ENCODE measurements at regions not wholly inside any gene's neighbourhood (a gene's known extent, or its start where the extent isn't known, plus 50 kb on each side); places are given as distances from the start of the nearest gene placed in this dataset.
A peak's percentile ranks its signal among the peaks of the same experiment; 100 is the strongest.

DNA sequence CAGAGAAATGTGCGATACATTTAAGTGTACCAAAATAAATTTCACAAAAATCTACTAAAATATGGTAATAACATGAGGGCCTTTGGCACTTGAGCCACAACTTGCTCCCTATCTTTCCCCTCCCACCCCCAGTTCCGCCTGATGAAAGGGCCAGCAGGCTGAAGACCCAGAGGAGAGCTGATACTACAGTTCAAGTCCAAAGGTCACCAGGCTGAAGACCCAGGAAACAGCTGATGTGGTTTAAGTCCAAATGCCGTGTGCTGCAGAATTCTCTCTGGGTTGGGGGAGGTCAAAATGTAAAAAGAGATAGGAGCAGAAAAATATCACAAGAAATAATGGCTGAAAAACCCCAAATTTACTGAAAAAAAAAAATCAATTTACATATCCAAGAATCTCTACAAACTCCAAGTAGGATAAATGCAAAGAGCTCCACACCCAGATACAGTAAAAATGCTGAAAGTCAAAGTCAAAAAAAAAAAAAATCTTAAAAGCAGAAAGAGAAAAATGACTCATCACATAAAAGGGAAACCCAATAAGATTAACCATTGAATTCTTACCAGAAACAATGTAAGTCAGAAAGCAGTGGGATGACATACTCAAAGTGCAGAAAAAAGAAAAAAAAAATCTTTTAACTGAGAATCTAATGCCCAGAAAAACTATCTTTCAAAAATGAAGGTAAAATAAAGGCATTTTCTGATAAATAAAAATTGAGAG lies 452.1 kb upstream of the ASIC2 start:
- Mint-ChIP-seq H3K27ac (no peak overlapping the region), H3K4me3 (no peak overlapping the region), H3K27me3 (ENCODE audit: low read depth) (peaks cover 24% of the 10 kb centered on the region), H3K4me1 (ENCODE audit: low read depth) (peaks cover 5% of the 10 kb centered on the region), H3K9me3 (no peaks in the 10 kb centered on the region), H3K36me3 (ENCODE audit: insufficient read depth in 2 of 2) (no peaks in the 10 kb centered on the region)
- DNase-seq: no peak
- ATAC-seq (replicated peaks in 1 of 2): no peak

DNA sequence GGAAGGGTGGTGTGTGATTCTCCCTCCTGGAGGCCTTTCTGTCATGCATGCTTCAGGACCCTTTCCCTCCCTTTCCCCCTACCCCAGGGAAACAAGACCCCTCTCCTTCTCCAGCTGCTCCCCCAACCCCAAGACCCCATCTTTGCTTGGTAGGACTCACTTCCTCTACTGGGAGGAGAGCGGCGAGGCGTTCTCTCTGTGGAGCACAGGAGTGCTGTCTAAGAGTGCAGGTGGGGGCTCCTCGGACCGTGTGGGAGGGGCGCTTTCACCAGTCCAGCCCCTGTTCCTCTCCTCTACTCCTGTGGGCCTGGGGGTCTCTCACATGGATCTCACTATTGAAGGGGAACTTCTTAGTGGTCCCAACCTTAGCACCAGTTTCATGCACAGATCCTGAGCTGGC lies 456.1 kb upstream of the ASIC2 start:
- Mint-ChIP-seq H3K9me3 (no peaks in the 10 kb centered on the region), H3K36me3 (ENCODE audit: insufficient read depth in 2 of 2) (no peaks in the 10 kb centered on the region), H3K27ac (no peak overlapping the region), H3K27me3 (ENCODE audit: low read depth) (peaks cover 32% of the 10 kb centered on the region), H3K4me3 (no peak overlapping the region), H3K4me1 (ENCODE audit: low read depth) (peaks cover 12% of the 10 kb centered on the region)
- ATAC-seq (replicated peaks in 1 of 2) (no peak), DNase-seq (no peak)

DNA sequence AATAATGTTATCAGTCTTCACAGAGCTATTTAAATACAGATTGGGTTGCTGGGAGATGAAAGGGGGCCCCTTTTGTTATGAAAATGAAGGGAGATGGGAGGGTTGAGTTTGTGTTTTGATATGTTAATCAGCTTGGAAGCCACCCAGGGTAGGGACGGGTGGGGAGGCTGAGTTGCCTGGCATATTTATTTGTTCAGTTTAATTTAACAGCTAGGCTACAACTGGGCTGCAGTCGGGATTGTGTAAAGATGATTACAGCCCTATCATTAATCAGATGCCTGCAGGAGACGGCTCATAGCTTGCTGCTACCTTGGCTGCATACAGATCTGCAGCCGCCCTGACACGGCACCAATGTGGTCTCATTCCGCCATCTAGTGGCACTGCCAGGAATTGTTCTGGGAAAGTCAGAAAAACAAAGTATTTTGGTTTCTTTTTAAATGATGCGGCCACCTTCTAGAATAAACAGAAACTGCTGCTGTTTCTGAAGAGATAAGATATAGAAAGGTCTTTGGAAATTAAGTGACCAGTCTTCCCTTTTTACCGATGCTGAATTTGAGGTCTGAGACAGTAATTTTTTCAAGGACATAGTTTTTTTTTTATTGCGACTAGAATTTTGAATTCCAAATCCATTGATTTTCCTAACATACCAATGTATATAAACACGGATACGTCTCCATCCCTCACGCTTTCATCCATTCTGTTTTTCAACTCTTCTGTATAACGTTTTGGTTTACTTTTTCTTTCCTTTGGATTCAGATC lies 458.0 kb upstream of the ASIC2 start:
- Mint-ChIP-seq H3K9me3 (peaks cover 0 to 3% of the 10 kb centered on the region in 2 donors), H3K27me3 (ENCODE audit: low read depth) (peaks cover 41% of the 10 kb centered on the region), H3K36me3 (ENCODE audit: insufficient read depth in 2 of 2) (no peaks in the 10 kb centered on the region), H3K4me3 (peak overlapping the region; percentile 56 to 61), H3K27ac (no peak overlapping the region), H3K4me1 (ENCODE audit: low read depth) (peaks cover 7% of the 10 kb centered on the region)
- DNase-seq: peak; percentile 60 to 72
- ATAC-seq (replicated peaks in 1 of 2): peak; percentile 52 to 60

DNA sequence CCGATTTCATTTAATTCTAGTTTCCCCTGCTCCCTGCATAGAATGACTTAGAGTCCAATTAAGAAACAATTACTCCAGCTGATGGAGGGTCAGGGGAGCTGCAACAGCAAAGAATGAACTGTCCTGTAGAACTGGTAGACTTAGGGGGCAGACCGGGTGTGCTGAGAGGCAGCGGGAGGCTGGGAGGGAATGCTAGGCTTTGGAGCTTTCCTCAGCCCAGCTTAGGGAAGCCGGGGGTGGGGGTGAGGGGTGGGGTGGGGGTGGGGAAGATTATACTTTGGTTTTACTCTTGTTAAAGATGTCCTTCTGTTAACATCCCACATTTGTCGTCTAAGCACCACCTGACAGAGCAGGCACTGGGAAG lies 458.6 kb upstream of the ASIC2 start:
- Mint-ChIP-seq H3K36me3 (ENCODE audit: insufficient read depth in 2 of 2) (no peaks in the 10 kb centered on the region), H3K4me1 (ENCODE audit: low read depth) (peaks cover 7% of the 10 kb centered on the region), H3K27ac (no peak overlapping the region), H3K9me3 (peaks cover 0 to 3% of the 10 kb centered on the region in 2 donors), H3K27me3 (ENCODE audit: low read depth) (peaks cover 41% of the 10 kb centered on the region), H3K4me3 (peak overlapping the region; percentile 56 to 61)
- no peak for DNase-seq
- ATAC-seq (replicated peaks in 1 of 2): no peak

DNA sequence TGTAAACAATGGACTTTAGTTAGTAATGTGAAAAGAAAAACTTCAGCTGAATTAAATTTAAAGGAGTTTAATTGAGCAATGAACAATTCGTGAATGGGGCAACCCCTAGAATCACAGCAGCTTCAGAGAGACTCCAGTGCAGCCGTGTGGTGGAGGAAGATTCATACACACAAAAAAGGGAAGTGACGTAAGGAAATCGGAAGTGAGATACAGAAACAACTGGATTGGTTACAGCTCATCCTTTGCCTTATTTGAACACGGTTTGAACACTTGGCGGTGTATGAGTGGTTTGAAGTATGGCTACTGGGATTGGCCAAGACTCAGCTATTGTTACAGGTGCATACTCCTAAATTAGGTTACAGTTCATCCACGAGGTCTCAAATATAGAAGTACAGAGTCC lies 460.4 kb upstream of the ASIC2 start:
- peak in 1 of 2 donors; percentile 0 for DNase-seq
- no peak for ATAC-seq (replicated peaks in 1 of 2)

DNA sequence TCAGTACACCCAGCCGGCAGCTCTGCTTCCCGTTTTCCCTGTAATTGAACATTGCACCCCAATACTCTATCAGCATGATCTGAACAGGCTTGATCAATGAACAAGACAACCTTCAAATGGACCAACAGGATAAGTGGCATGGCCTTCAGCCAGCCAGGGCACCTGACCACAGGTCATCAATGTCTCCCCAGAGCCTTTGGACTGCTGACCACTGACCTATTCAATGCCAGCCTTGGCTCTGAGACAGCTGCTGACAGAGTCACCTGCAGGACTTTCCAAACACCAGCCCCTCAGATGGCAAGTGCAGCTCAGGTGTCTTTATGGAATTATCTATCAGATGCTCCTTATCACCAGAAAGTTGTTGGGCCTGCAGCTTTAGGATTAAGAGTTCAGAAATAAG lies 462.9 kb upstream of the ASIC2 start:
- Mint-ChIP-seq H3K27ac (no peak overlapping the region), H3K9me3 (peaks cover 0 to 3% of the 10 kb centered on the region in 2 donors), H3K27me3 (ENCODE audit: low read depth) (peaks cover 36% of the 10 kb centered on the region), H3K4me3 (no peak overlapping the region), H3K4me1 (ENCODE audit: low read depth) (peaks cover 7% of the 10 kb centered on the region), H3K36me3 (ENCODE audit: insufficient read depth in 2 of 2) (no peaks in the 10 kb centered on the region)
- no peak for DNase-seq
- ATAC-seq (replicated peaks in 1 of 2): no peak

More for the DNA sequence above, 460.4 kb upstream of the ASIC2 start:
- H3K36me3 Mint-ChIP-seq (ENCODE audit: insufficient read depth in 2 of 2): no peaks in the 10 kb centered on the region
- H3K4me1 Mint-ChIP-seq (ENCODE audit: low read depth): peaks cover 7% of the 10 kb centered on the region
- peaks cover 0 to 3% of the 10 kb centered on the region in 2 donors for H3K9me3 Mint-ChIP-seq
- no peak overlapping the region for H3K4me3 Mint-ChIP-seq
- H3K27ac Mint-ChIP-seq: no peak overlapping the region
- H3K27me3 Mint-ChIP-seq (ENCODE audit: low read depth): peaks cover 41% of the 10 kb centered on the region

DNA sequence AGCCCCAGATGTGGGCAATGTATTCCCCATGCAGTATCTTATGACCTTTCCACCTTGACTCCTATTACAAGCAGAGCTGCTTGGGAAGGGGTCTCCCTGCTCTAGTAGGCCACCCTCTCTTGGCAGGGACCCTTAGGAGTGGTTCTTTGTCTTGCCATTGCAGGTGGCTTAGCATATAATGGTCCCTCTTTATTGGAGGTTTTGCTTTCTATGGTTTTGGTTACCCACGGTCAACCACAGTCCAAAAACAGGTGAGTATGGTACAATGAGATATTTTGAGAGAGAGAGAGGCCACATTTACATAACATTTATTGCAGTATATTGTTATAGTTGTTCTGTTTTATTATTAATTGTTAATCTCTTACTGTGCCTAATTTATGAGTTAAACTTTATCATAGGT lies 472.8 kb upstream of the ASIC2 start:
- no peak for DNase-seq
- no peak for ATAC-seq (replicated peaks in 1 of 2)
- Mint-ChIP-seq H3K4me3 (no peak overlapping the region), H3K4me1 (ENCODE audit: low read depth) (no peaks in the 10 kb centered on the region), H3K27ac (no peak overlapping the region), H3K9me3 (no peaks in the 10 kb centered on the region), H3K36me3 (ENCODE audit: insufficient read depth in 2 of 2) (no peaks in the 10 kb centered on the region), H3K27me3 (ENCODE audit: low read depth) (peaks cover 12% of the 10 kb centered on the region)

DNA sequence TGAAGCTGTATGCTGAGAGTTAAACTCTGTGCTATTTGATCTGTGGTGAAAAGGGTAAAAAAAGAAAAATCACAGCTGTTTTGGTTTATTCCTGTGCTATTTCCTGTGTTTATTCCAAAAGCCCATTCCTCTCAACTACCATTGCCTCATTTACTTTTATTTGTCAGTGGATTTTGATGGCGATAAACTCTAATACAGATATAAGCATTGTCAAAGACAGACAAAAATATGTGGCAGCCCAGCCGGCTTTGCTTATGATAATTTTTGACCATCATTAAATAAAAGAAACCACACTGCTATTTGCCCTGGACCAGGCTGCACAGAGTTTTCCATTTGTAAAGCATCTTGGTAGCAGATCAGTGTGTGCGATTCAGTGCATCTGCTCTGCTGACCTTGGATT lies 473.6 kb upstream of the ASIC2 start:
- Mint-ChIP-seq H3K4me3 (no peak overlapping the region), H3K4me1 (ENCODE audit: low read depth) (no peaks in the 10 kb centered on the region), H3K27me3 (ENCODE audit: low read depth) (peaks cover 14% of the 10 kb centered on the region), H3K36me3 (ENCODE audit: insufficient read depth in 2 of 2) (no peaks in the 10 kb centered on the region), H3K27ac (no peak overlapping the region), H3K9me3 (no peaks in the 10 kb centered on the region)
- DNase-seq (no peak), ATAC-seq (replicated peaks in 1 of 2) (no peak)

DNA sequence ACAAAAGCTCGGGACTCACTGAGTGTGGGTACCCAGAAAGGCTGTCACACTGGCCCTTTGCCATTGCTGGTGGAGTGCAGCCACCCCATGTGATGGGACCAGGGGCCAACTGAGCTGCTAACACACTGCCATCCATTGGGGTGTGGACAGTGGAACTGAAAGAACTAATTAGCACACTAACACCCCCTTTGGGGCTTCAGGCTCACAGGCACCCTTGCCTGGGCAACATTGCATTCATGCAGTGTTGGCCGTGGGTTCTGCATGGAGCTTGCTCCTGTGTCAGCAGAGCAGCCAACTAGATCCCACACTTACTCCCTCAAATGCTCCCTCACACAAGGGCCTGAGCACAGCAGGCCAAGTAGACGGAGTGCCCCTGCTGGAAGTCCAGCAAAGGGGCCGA lies 476.0 kb upstream of the ASIC2 start:
- H3K4me3 Mint-ChIP-seq: no peak overlapping the region
- ATAC-seq (replicated peaks in 1 of 2): no peak
- H3K4me1 Mint-ChIP-seq (ENCODE audit: low read depth): no peaks in the 10 kb centered on the region
- H3K27ac Mint-ChIP-seq: no peak overlapping the region
- no peak for DNase-seq
- H3K36me3 Mint-ChIP-seq (ENCODE audit: insufficient read depth in 2 of 2): no peaks in the 10 kb centered on the region
- no peaks in the 10 kb centered on the region for H3K9me3 Mint-ChIP-seq
- peaks cover 25% of the 10 kb centered on the region for H3K27me3 Mint-ChIP-seq (ENCODE audit: low read depth)

DNA sequence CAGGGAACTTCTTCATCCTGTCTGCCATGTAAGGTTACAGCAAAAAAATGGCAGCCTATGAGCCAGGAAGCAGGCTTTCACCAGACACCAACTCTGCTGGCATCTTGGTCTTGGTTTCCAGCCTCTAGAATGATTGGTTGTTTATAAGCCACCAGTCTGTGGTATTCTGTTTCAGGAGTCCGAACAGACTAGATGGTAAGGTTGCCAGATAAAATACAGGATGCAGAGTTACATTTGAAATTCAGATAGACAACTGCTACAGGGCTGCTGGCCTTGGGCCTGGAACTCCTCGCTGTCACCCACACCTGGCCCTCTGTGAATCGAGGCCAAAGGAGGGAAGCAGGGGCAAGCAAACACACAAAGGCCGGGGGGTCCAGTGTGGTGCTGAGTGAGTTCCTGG lies 478.8 kb upstream of the CCL2 start:
- no peak overlapping the region for H3K27ac Mint-ChIP-seq
- DNase-seq (no peak), ATAC-seq (replicated peaks in 1 of 2) (no peak)
- no peak overlapping the region for H3K4me3 Mint-ChIP-seq
- H3K27me3 Mint-ChIP-seq (ENCODE audit: low read depth): peaks cover 28% of the 10 kb centered on the region
- no peaks in the 10 kb centered on the region for H3K4me1 Mint-ChIP-seq (ENCODE audit: low read depth)
- no peaks in the 10 kb centered on the region for H3K9me3 Mint-ChIP-seq
- H3K36me3 Mint-ChIP-seq (ENCODE audit: insufficient read depth in 2 of 2): no peaks in the 10 kb centered on the region

DNA sequence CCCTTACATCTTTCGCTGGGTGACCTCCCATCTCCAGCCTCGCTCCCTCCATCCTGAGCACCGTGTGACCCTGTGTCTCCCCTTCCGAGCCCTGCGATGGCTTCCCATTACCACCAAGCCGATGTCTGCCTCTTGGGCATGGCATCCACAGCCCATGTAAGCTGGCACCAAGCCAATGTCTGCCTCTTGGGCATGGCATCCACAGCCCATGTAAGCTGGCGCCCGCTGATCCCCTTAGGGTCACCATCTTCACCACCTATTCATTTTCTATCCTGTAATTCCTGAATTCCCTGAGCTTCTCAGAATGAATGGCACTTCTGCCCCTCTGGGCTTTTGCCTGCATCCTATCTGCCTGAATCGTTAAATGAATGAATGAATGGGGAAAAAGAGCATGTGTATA lies 478.2 kb upstream of the CCL2 start:
- ATAC-seq (replicated peaks in 1 of 2): no peak
- Mint-ChIP-seq H3K4me3 (no peak overlapping the region), H3K9me3 (no peaks in the 10 kb centered on the region)

DNA sequence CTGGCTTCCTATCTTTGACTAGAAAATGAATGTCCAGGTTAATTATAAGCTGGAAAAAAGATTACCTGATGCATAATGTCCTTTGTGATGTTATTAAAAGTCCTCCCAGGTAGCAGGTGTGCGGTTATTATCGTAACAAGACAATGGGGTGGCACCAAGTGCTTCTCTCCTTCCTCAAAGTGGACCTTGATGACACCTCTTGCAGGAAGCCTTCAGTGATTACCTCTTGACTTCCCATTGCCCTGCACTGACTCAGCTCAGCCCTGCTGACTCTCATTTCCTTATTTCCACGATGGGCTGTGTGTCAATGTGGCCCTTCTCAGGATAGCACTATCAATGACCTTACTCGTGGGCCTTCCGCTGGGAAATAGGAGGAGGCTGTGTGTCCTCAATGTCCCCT lies 477.4 kb upstream of the CCL2 start:
- Mint-ChIP-seq H3K4me1 (ENCODE audit: low read depth) (no peaks in the 10 kb centered on the region), H3K27ac (no peak overlapping the region), H3K4me3 (no peak overlapping the region), H3K36me3 (ENCODE audit: insufficient read depth in 2 of 2) (no peaks in the 10 kb centered on the region), H3K27me3 (ENCODE audit: low read depth) (peaks cover 25% of the 10 kb centered on the region), H3K9me3 (no peaks in the 10 kb centered on the region)
- ATAC-seq (replicated peaks in 1 of 2): no peak
- DNase-seq: no peak

More for the DNA sequence above, 478.2 kb upstream of the CCL2 start:
- Mint-ChIP-seq H3K4me1 (ENCODE audit: low read depth) (no peaks in the 10 kb centered on the region), H3K27me3 (ENCODE audit: low read depth) (peaks cover 28% of the 10 kb centered on the region), H3K27ac (no peak overlapping the region), H3K36me3 (ENCODE audit: insufficient read depth in 2 of 2) (no peaks in the 10 kb centered on the region)
- no peak for DNase-seq

DNA sequence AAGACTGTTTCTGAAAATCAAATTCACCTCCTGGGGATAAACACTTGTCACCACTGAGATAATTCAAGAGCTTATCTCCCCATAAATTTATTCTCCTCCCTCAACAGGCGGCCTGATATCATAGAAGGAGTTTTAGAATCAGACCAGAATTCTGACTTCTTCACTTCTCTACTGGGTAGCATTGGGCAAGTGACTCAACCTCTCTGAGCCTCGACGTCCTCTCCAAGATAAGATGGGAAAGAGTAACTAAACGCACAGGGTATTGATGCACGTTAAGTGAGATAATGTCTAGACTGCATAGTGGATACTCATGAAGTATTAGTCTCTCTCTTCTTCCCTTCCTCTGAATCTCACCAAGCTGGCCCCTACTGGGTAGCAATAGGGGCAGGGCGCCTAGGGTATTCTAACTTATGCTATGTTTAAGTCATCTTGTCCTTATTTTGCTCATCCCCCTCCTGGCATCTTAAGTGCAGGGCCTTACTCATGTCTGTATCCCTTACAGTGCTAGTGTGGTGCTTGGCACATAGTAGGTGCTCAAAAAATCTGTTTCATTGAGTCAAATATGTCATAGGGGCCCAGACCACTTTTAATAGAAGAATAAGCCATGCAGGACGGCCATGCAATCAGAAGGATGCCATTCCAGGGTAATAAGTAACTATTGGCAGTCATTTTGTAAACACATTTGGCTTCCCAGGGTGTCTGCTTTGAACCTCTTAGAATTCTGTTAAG lies 476.4 kb upstream of the CCL2 start:
- no peak overlapping the region for H3K27ac Mint-ChIP-seq
- no peaks in the 10 kb centered on the region for H3K36me3 Mint-ChIP-seq (ENCODE audit: insufficient read depth in 2 of 2)
- H3K4me3 Mint-ChIP-seq: no peak overlapping the region
- DNase-seq: no peak
- H3K27me3 Mint-ChIP-seq (ENCODE audit: low read depth): peaks cover 20% of the 10 kb centered on the region
- ATAC-seq (replicated peaks in 1 of 2): no peak
- no peaks in the 10 kb centered on the region for H3K9me3 Mint-ChIP-seq
- no peaks in the 10 kb centered on the region for H3K4me1 Mint-ChIP-seq (ENCODE audit: low read depth)

Measured in activated T-cell treated with anti-CD3 and anti-CD28 coated beads, Interleukin-2, amount 50 U/mL, for 72 hours (primary cell).